Muscle layer of duodenum (tissue), 2 donors: ENCODE measurements at regions not wholly inside any gene's neighbourhood (a gene's known extent, or its start where the extent isn't known, plus 50 kb on each side); places are given as distances from the start of the nearest gene placed in this dataset.

Experiments used
- H3K27ac ChIP-seq: one replicate; pipeline ENCODE4 v1.7.0; 2013; ENCODE audit warnings: mild to moderate bottlenecking, low read length
- H3K27me3 ChIP-seq: one replicate; pipeline ENCODE4 v1.7.0; 2013; ENCODE audit warnings: low read depth, mild to moderate bottlenecking, control low read depth, low read length
- H3K36me3 ChIP-seq, 2 donors: one replicate each; pipeline ENCODE4 v1.7.0; 2013; ENCODE audit warnings: low read length in 2 of 2, control low read depth in 1 of 2, mild to moderate bottlenecking in 1 of 2; ENCODE audit not compliant: insufficient read depth in 2 of 2, control insufficient read depth in 1 of 2
- H3K4me1 ChIP-seq, 2 donors: one replicate each; pipeline ENCODE4 v1.7.0; 2013; ENCODE audit warnings: low read length in 2 of 2, mild to moderate bottlenecking in 2 of 2, control low read depth in 1 of 2, moderate library complexity in 1 of 2; ENCODE audit not compliant: insufficient read depth in 2 of 2, control insufficient read depth in 1 of 2
- H3K4me3 ChIP-seq, 2 donors: one replicate each; pipeline ENCODE4 v1.7.0; 2013; ENCODE audit warnings: low read length in 2 of 2, low read depth in 1 of 2, mild to moderate bottlenecking in 1 of 2
- H3K9me3 ChIP-seq, 2 donors: one replicate each; pipeline ENCODE4 v1.7.0; 2013; ENCODE audit warnings: low read length in 2 of 2, control low read depth in 1 of 2, mild to moderate bottlenecking in 1 of 2; ENCODE audit not compliant: control insufficient read depth in 1 of 2
- donor health status: healthy.

- Histone ChIP-seq H3K4me3 (no peak overlapping the region), H3K27me3 (no peaks in the 10 kb centered on the region), H3K4me1 (no peaks in the 10 kb centered on the region), H3K27ac (no peak overlapping the region), H3K9me3 (no peaks in the 10 kb centered on the region), H3K36me3 (no peaks in the 10 kb centered on the region)
Observed at GRCh38 chr4:128341634-128342033, 54.0 kb upstream of the PGRMC2 start.

DNA sequence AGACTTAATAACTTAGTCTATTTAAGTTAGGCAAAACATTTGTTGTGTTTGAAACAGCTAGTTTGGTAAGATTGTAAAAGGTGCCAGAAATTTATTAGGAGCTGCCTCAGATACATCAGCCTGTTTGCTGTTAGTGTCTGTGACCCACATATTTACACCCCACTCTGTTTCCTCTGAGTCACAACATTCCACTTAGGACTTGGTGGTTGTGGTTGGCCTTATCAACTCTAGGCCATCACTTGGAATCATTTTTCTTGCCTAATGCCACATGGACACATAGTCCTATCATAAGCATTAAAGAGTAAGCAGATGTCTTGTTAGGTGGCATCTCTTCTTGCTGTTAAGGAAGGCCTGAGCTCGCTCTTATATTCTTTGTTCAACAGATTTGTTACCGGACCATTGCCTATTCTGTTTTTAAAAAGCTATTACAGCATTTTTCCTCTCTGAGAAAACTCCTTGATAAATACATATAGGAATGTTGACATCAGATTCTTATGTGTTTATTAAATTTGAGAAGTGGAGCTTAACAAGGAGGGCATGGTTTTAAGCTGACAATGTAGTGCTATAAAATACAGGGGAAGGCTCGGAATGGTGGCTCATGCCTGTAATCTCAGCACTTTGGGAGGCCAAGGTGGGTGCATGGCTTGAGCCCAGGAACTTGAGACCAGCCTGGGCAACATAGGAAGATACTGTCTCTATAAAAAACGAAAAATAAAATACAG is 51.2 kb upstream of the PGRMC2 start:
- Histone ChIP-seq H3K36me3 (no peaks in the 10 kb centered on the region), H3K4me1 (no peaks in the 10 kb centered on the region), H3K27ac (no peak overlapping the region), H3K27me3 (no peaks in the 10 kb centered on the region), H3K4me3 (no peak overlapping the region), H3K9me3 (no peaks in the 10 kb centered on the region)

- Histone ChIP-seq H3K36me3 (no peaks in the 10 kb centered on the region), H3K27ac (no peak overlapping the region), H3K4me3 (no peak overlapping the region), H3K4me1 (no peaks in the 10 kb centered on the region), H3K27me3 (no peaks in the 10 kb centered on the region), H3K9me3 (no peaks in the 10 kb centered on the region)
Observed at GRCh38 chr4:128337863-128338262, 50.2 kb upstream of the PGRMC2 start.
